GM12865 (cell line): ENCODE measurements at regions not wholly inside any gene's neighbourhood (a gene's known extent, or its start where the extent isn't known, plus 50 kb on each side); places are given as distances from the start of the nearest gene placed in this dataset.
A peak's percentile ranks its signal among the peaks of the same experiment; 100 is the strongest.

Source experiments
- DNase-seq: peaks from one replicate; pipeline ENCODE4 v3.0.0; 2010; ENCODE audit warnings: low read depth
- H3K4me3 ChIP-seq: 2 replicates; pipeline ENCODE4 v1.5.1; 2011; ENCODE audit warnings: mild to moderate bottlenecking, low read depth, low read length, control low read depth
- CTCF ChIP-seq: IDR thresholded peaks from 2 replicates; pipeline ENCODE4 v1.5.1; 2011; ENCODE audit warnings: low read length, control low read depth, low read depth, inconsistent platforms; ENCODE audit not compliant: insufficient read depth; ENCODE audit errors: missing control alignments

- no peak for DNase-seq
- TF ChIP-seq CTCF: no peak
- no peak overlapping the region for H3K4me3 ChIP-seq
Measured at GRCh38 chrX:81054904-81055303, 146.8 kb downstream of the HMGN5 start.

DNA sequence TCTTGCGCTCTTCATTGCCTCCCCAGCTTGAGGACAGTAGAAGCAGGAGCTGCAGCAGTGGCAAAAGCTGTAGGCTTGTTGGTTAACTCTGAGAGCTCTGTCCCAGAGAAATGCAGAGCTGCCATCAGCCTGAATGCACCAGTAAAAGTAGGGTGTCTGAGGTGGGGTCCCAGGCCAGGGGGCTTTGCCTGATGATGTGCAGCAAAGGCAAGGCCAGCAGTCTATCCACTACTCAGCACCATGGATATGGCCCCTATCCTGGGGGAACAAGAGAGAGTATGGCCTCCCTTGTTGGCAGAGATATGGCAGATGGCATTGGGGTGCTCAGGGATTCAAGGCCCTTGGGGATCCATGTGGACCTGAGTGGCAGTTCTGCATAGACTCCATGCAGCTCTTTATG is 180.2 kb downstream of the HMGN5 start:
- DNase-seq: no peak
- no peak for TF ChIP-seq CTCF
- no peak overlapping the region for H3K4me3 ChIP-seq

DNA sequence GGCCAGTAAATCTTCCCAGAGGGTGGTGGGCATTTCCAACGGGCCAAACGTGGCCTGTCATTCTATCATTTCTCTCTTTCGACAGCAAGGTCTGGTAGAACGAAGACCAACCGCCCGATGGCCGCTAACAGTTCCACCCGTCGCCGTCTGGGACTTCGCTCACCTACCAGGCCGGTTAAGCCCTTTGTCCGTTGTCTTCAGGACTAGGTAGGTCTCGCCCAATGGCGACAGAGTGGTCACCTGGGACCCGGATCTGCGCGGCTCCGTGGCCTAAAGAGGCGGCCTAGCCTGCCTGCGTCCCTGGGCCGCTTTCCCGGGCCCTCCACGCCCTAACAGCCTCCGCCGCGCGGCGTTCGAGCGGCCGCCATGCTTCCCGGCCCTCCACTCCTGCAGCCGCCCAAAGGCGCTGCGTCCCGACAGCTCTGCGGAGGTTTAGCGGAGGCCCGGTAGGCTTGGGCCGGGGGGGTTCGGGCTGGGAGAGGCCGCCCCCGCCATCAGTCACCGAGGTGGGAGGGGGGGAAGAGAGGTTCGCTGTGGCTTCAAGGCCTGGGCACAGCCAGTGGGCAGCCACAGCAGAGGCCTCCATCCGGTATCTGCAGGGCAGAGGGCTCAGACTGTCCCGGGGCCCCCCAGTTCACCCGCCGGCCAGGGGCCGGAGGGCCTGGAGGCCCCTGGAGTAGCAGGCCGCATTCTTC is 194.0 kb upstream of the BRWD3 start:
- no peak for DNase-seq
- H3K4me3 ChIP-seq: no peak overlapping the region
- TF ChIP-seq CTCF: no peak

- peak; percentile 2 for DNase-seq
- TF ChIP-seq CTCF: no peak
- H3K4me3 ChIP-seq: no peak overlapping the region
Measured at GRCh38 chrX:80984118-80984517, 174.4 kb upstream of the BRWD3 start.
